ENCODE measurements at regions not wholly inside any gene's neighbourhood (a gene's known extent, or its start where the extent isn't known, plus 50 kb on each side); places are given as distances from the start of the nearest gene placed in this dataset.

DNA sequence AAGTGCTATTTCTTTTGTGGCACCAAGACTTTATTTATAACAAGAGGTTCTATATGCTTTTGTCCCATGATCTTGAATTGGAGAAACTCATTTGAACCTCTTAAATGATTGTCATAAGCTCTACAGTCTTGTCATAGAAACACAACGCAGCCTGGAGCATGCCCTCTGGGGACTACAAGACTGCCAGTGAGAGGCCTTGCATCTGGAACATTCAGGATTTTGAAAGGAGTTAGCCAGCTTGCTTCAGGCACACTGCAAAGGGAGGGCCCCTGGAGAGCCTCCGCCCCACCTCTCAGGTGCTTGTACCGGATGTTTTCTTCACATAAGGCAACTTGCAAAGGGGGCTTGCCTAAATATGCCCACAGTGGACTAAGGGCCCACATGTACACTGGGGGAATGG, 130.5 kb downstream of the LIG4 start:
- Histone ChIP-seq H3K4ac (ENCODE audit: low read depth, low read length) (no peak overlapping the region), H3K56ac (ENCODE audit: insufficient read length, low read depth, low read length) (no peak overlapping the region), H3K23ac (ENCODE audit: insufficient read length, low read depth, low read length) (no peak overlapping the region), H3K79me2 (ENCODE audit: insufficient read depth, low read length) (no peaks in the 10 kb centered on the region), H4K20me1 (ENCODE audit: control insufficient read depth, insufficient read depth, insufficient read length) (no peaks in the 10 kb centered on the region), H3K27ac (ENCODE audit: insufficient read length, low read depth, low read length) (no peak overlapping the region), H4K91ac (ENCODE audit: insufficient read length, low read depth, low read length) (no peak overlapping the region), H3K4me2 (ENCODE audit: insufficient read depth, insufficient read length, low read length) (no peak overlapping the region), H4K5ac (ENCODE audit: insufficient read length, low read depth, low read length) (no peak overlapping the region), H2AK5ac (ENCODE audit: insufficient read length, low read length) (no peak overlapping the region), H3K79me1 (ENCODE audit: insufficient read depth, low read depth, low read length, poor library complexity, severe bottlenecking) (no peaks in the 10 kb centered on the region), H3K14ac (ENCODE audit: insufficient read depth, low read length) (no peak overlapping the region), H3K23me2 (ENCODE audit: insufficient read length, low read depth, low read length, poor library complexity, severe bottlenecking) (no peaks in the 10 kb centered on the region), H3K27me3 (ENCODE audit: insufficient read depth, low read length) (no peaks in the 10 kb centered on the region), H4K8ac (replicated peaks; ENCODE audit: insufficient read length, low read depth, low read length) (no peak overlapping the region), H2BK5ac (ENCODE audit: insufficient read length, low read length) (no peak overlapping the region), H3K18ac (ENCODE audit: insufficient read length, low read depth, low read length) (no peak overlapping the region), H3K9ac (ENCODE audit: extremely low read depth, insufficient read length, low read length) (no peak overlapping the region), H2BK15ac (ENCODE audit: low read depth, low read length) (no peak overlapping the region), H2BK20ac (ENCODE audit: low read depth, low read length, poor library complexity, severe bottlenecking) (no peak overlapping the region), H2AFZ (ENCODE audit: low read length) (no peak overlapping the region), H2BK120ac (ENCODE audit: low read depth, low read length, poor library complexity, severe bottlenecking) (no peak overlapping the region), H3K9me3 (ENCODE audit: control insufficient read depth, low read depth, low read length) (no peaks in the 10 kb centered on the region), H3T11ph (ENCODE audit: low read length) (no peak overlapping the region), H3K4me1 (ENCODE audit: insufficient read depth, low read length) (no peaks in the 10 kb centered on the region), H2BK12ac (ENCODE audit: insufficient read length, low read depth, low read length) (no peak overlapping the region)
- TF ChIP-seq, protein P1, sequence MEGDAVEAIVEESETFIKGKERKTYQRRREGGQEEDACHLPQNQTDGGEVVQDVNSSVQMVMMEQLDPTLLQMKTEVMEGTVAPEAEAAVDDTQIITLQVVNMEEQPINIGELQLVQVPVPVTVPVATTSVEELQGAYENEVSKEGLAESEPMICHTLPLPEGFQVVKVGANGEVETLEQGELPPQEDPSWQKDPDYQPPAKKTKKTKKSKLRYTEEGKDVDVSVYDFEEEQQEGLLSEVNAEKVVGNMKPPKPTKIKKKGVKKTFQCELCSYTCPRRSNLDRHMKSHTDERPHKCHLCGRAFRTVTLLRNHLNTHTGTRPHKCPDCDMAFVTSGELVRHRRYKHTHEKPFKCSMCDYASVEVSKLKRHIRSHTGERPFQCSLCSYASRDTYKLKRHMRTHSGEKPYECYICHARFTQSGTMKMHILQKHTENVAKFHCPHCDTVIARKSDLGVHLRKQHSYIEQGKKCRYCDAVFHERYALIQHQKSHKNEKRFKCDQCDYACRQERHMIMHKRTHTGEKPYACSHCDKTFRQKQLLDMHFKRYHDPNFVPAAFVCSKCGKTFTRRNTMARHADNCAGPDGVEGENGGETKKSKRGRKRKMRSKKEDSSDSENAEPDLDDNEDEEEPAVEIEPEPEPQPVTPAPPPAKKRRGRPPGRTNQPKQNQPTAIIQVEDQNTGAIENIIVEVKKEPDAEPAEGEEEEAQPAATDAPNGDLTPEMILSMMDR (conservative IDR thresholded peaks at IDR 0.05): no peak
- Mint-ChIP-seq H3K4me1 (peaks cover 13 to 16% of the 10 kb centered on the region in 2 experiments), H3K9me3 (no peaks in the 10 kb centered on the region), H3K27ac (no peak overlapping the region), H3K4me3 (no peak overlapping the region), H3K27me3 (ENCODE audit: low read depth) (no peaks in the 10 kb centered on the region), H3K36me3 (ENCODE audit: insufficient read depth in 1 of 3, low read depth in 3 of 3) (no peaks in the 10 kb centered on the region)
- no CpG with 5 or more reads among the region's 3 CpGs for whole genome bisulfite sequencing (ENCODE audit: extremely low coverage, insufficient read length, low lambda C conversion rate)
- no peak for DNase-seq

All from H9 (cell line).